Ureter (tissue), 1 donor: ENCODE measurements at regions not wholly inside any gene's neighbourhood (a gene's known extent, or its start where the extent isn't known, plus 50 kb on each side); places are given as distances from the start of the nearest gene placed in this dataset.

Experiments used
- DNase-seq: peaks from one replicate; pipeline ENCODE4 v3.0.0-alpha.2; 2020; ENCODE audit warnings: low spot score
- donor health status: DM: yes; HTN: yes; CAD: no.

- no peak for DNase-seq
Observed at GRCh38 chr6:108778421-108779186, 69.6 kb upstream of the ARMC2 start.

- no peak for DNase-seq
Observed at GRCh38 chr6:108779536-108780275, 68.5 kb upstream of the ARMC2 start.

DNA sequence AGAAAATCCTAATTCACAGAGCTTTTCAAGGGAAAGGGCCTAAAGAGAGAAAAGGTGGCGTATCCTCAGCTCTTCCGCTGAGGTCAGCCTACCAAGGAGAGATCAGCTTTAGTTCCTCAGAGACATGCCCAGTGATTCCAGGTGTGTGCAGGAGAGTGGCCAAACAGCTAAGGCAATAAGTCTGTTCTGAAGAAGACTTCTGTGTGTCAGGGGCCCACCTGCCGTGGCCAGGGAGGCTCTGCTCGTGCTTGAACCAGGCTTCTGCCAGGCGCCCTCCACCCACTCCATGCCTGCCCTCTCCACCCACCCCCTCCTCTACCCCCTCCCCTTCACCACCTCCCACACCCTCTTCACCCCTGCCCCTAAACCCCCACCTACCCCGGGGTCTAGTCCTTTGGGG is 67.4 kb upstream of the ARMC2 start:
- no peak for DNase-seq

DNA sequence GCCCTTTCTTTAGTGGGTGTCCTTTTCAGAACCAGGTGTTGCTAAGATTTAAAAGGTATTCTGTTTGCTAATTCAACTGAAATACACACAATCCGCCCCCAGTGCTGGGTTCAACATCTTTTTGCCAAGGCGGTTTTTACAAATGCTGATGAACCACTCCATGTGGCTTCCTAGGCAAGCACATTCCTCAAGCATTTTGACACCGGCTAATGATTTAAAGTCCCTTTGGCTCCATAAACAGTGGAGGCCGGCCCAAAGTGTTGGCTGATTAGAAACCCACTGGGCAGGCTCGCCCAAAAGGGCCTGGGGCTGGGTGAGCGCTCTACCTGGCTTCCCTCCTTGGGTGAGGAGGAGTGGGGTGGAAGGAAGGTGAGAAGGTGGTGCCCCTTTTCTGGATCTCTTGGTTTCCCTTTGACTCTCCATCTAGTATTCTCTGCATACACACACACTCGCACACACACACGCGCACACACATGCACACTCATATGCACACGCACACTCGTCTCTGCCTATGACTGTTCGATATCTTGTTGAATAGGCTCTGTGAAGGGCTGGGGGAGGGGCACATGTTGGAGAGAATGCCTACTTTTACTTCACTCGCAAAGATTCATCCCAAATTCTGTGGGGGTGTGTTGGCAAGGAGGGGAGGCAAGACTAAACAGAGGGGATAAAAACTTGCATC is 66.7 kb upstream of the ARMC2 start:
- DNase-seq: no peak

GRCh38 chr6:108782179-108783041 is 65.8 kb upstream of the ARMC2 start:
- peak; percentile 86 for DNase-seq

GRCh38 chr6:108785653-108786052 is 62.6 kb upstream of the ARMC2 start:
- no peak for DNase-seq

DNA sequence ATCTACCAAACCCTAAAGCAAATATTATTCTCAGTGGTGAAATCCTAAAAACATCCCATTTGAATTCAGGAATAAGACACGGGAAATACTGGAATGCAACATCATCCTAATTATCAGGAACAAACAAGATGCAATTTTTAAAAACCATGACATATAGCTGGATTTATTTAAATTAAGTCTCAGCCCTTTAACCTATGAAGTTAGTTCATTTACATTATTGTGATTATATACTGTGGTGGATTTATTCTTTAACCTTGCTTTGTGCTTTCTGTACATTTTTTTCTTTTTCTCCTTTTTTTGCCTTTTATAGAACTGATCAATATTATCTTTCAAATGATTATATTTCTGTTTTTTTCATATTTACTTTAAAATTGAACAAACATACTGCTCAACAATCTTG is 59.8 kb upstream of the ARMC2 start:
- DNase-seq: no peak

GRCh38 chr6:108789475-108789874 is 58.7 kb upstream of the ARMC2 start:
- no peak for DNase-seq

GRCh38 chr6:108791700-108792099 is 56.5 kb upstream of the ARMC2 start:
- DNase-seq: no peak

DNA sequence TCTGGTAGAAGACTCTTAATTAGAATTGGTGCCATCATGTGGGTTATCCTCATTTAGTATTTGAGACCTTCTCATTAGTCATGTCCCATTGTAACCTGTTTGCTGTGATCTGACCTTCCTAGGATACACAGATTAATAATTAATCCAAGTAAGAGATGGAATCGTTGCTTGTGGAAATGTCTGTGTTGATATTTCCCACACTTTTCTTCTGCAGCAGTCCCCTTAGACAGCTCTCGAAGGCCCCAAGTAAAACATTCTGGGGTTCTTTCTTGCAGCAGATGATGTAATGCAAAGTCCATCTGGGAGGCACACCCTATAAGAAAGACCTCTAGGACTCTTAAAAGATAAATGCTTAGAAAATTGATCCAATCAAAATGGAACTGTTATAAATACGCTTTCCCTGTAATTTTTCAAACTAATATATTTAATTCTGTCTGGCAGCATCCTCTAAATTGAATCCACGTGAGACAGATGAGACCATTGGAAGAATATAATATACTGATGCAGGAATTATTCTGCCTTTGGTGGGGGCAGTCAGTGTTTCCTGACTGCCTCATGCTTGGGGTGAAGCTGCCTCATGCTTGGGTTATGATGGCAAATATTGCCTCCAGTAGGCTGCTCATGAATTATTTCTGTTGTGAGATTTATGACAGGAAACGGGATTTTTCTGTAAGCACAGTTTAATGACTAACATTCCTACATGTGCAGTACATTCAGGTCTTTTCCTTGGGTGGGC is 54.5 kb upstream of the ARMC2 start:
- no peak for DNase-seq

DNA sequence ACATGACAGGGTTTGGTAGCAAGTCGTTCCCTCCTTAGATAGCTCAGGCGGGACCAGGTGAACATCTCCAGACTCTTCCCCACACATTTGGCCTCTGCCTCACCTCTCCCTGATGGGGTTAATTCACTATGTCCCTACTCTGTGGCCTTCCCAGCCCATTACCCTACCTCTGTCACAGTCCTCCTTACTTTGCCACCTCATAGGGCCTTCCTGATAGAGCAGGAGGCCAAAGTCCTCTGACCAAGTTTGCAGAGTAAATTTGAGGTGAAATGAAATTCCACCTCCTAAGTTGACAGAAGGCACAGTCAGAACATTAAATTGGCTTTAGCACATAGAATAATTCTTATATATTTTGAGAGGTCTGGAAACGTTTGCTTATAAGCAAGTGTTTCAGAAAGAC is 53.1 kb upstream of the ARMC2 start:
- DNase-seq: no peak

DNA sequence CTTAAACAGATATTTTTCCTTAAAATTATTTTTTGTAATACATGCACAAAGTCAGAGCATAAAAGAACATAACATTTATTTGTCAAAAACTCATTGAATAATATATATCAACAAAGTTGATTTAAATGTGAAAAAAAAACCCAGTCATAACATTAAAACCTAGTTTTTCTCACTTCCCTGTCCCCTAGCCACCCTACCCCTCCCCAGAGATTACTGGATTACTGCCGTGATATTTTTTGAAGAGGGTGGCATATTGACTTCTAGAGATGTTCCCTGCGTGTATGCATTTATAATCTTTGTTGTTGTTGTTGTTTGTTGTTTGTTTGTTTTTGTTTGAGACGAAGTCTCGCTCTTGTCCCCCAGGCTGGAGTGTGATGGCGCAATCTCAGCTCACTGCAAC is 52.4 kb upstream of the ARMC2 start:
- DNase-seq: no peak

DNA sequence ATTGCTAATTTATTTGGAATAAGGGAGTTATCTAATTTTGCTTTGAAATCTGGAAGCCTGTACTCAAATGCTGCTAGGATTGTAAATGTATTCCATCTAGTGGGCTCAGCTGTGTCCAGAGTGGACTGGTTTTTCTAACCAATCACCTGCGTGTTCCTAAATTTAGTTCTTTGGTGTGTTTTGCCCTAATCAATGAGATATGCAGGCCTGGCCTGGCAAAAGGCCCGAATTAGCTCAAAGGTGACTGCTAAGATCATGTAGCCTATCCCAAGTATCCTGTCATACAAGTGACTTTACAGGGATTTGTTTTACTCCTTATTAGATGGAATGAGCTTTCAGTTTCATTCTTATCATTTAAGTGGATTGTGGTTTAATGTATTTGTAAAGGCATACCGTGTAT is 51.3 kb upstream of the ARMC2 start:
- DNase-seq: no peak

- DNase-seq: no peak
Observed at GRCh38 chr6:108797951-108798669, 50.1 kb upstream of the ARMC2 start.
